Mucosa of rectum (tissue), 2 donors: ENCODE measurements at regions not wholly inside any gene's neighbourhood (a gene's known extent, or its start where the extent isn't known, plus 50 kb on each side); places are given as distances from the start of the nearest gene placed in this dataset.

ENCODE experiments used
- H3K27ac ChIP-seq, 2 donors: one replicate each; pipeline ENCODE4 v1.7.0; 2013; ENCODE audit warnings: inconsistent platforms in 2 of 2, low read depth in 2 of 2, low read length in 2 of 2
- H3K27me3 ChIP-seq, 2 donors: one replicate each; pipeline ENCODE4 v1.7.0; 2013; ENCODE audit warnings: low read length in 2 of 2; ENCODE audit not compliant: control insufficient read depth in 2 of 2, insufficient read depth in 2 of 2
- H3K36me3 ChIP-seq, 2 donors: one replicate each; pipeline ENCODE4 v1.7.0; 2013; ENCODE audit warnings: low read length in 2 of 2; ENCODE audit not compliant: control insufficient read depth in 2 of 2, insufficient read depth in 2 of 2
- H3K4me1 ChIP-seq, 2 donors: one replicate each; pipeline ENCODE4 v1.7.0; 2013; ENCODE audit warnings: low read length in 2 of 2, mild to moderate bottlenecking in 1 of 2; ENCODE audit not compliant: control insufficient read depth in 2 of 2, insufficient read depth in 2 of 2
- H3K4me3 ChIP-seq, 2 donors: one replicate each; pipeline ENCODE4 v1.7.0; 2013; ENCODE audit warnings: low read length in 2 of 2
- H3K9ac ChIP-seq, 2 donors: one replicate each; pipeline ENCODE4 v1.7.0; 2013; ENCODE audit warnings: low read length in 2 of 2, low read depth in 1 of 2, mild to moderate bottlenecking in 1 of 2
- H3K9me3 ChIP-seq, 2 donors: one replicate each; pipeline ENCODE4 v1.7.0; 2013; ENCODE audit warnings: low read length in 2 of 2; ENCODE audit not compliant: control insufficient read depth in 2 of 2
- donor health status: healthy.
- donor health status: Normal muscosa, but diverticular disease.

- H3K4me1 ChIP-seq, result no peaks in the 10 kb centered on the region
- H3K9ac ChIP-seq, result no peak overlapping the region
- H3K36me3 ChIP-seq, result peaks cover 35 to 45% of the 10 kb centered on the region in 2 donors
- no peaks in the 10 kb centered on the region for H3K27me3 ChIP-seq
- H3K9me3 ChIP-seq, result no peaks in the 10 kb centered on the region
- no peak overlapping the region for H3K27ac ChIP-seq
- no peak overlapping the region for H3K4me3 ChIP-seq
Measured at GRCh38 chr4:122243785-122244184, 91.7 kb downstream of the BLTP1 start.

DNA sequence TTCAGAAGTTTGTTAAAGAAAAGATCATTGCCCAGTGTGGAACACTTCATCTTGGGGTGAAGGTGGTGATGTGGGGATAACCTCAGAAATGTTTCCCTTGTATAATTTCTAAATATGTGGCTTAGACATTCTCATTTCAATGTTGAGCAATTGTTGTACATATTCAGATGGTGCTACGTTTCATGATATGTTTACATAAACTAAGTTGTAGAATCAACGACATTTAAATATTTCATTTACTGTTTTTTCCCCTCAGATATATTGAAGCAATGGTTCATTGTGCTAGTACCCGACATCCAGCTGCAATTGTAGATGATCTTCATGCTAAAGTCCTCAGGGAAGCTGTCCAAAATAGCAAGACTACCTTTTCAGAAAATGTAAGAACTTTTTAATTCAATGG, 92.6 kb downstream of the BLTP1 start:
- no peaks in the 10 kb centered on the region for H3K9me3 ChIP-seq
- no peak overlapping the region for H3K27ac ChIP-seq
- H3K36me3 ChIP-seq, result peaks cover 38 to 42% of the 10 kb centered on the region in 2 donors
- no peak overlapping the region for H3K4me3 ChIP-seq
- H3K4me1 ChIP-seq, result no peaks in the 10 kb centered on the region
- no peak overlapping the region for H3K9ac ChIP-seq
- H3K27me3 ChIP-seq, result no peaks in the 10 kb centered on the region

GRCh38 chr4:122246551-122246950, 94.4 kb downstream of the BLTP1 start:
- peaks cover 38 to 50% of the 10 kb centered on the region in 2 donors for H3K36me3 ChIP-seq
- no peaks in the 10 kb centered on the region for H3K27me3 ChIP-seq
- no peak overlapping the region for H3K4me3 ChIP-seq
- H3K9ac ChIP-seq, result no peak overlapping the region
- no peak overlapping the region for H3K27ac ChIP-seq
- no peaks in the 10 kb centered on the region for H3K4me1 ChIP-seq
- H3K9me3 ChIP-seq, result no peaks in the 10 kb centered on the region

- Histone ChIP-seq H3K9me3 (no peaks in the 10 kb centered on the region), H3K9ac (no peak overlapping the region), H3K36me3 (peaks cover 47 to 65% of the 10 kb centered on the region in 2 donors), H3K27me3 (no peaks in the 10 kb centered on the region), H3K4me3 (no peak overlapping the region), H3K27ac (no peak overlapping the region), H3K4me1 (no peaks in the 10 kb centered on the region)
Measured at GRCh38 chr4:122249357-122249756, 97.2 kb downstream of the BLTP1 start.

GRCh38 chr4:122252584-122252983, 100.5 kb downstream of the BLTP1 start:
- Histone ChIP-seq H3K4me3 (no peak overlapping the region), H3K27me3 (no peaks in the 10 kb centered on the region), H3K9me3 (no peaks in the 10 kb centered on the region), H3K9ac (no peak overlapping the region), H3K27ac (no peak overlapping the region), H3K36me3 (peaks cover 59 to 69% of the 10 kb centered on the region in 2 donors), H3K4me1 (no peaks in the 10 kb centered on the region)

DNA sequence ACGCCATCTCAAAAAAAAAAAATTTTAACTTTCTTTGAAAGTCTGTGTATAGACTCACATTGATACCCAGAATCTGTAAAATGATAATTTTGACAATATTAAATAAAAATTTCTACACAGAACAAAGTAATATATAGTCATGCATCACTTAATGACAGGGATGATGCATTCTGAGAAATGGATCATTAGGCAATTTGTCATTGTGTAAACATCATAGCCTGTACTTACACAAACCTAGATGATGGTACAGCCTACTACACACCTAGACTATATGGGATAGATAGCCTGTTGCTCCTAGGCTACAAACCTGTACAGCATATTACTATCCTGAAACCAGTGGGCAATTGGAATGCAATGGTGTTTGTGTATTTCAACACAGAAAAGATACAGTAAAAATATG, 107.7 kb downstream of the BLTP1 start:
- Histone ChIP-seq H3K27me3 (no peaks in the 10 kb centered on the region), H3K36me3 (peaks cover 58 to 67% of the 10 kb centered on the region in 2 donors), H3K4me1 (no peaks in the 10 kb centered on the region), H3K27ac (no peak overlapping the region), H3K9me3 (no peaks in the 10 kb centered on the region), H3K4me3 (no peak overlapping the region), H3K9ac (no peak overlapping the region)

DNA sequence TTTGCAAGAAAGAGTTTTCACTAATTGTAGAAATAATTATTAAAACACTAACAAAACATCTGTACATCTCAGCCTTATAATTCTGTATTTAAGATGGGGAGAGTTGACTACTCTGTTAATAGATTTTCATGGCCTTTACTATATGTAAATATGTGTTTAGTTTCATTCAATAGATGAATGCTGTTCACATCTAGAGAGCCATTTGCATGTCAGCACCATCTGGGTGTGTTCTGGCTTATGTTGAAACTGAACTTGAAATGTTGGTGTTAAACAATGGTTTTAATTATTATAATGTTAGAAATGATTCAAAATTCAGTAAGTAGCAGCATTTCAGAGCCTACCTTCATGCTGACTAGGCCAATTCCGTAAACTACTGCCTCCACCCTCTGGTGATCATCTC, 102.5 kb upstream of the ADAD1 start:
- Histone ChIP-seq H3K4me3 (no peak overlapping the region), H3K27ac (no peak overlapping the region), H3K9ac (no peak overlapping the region), H3K27me3 (no peaks in the 10 kb centered on the region), H3K4me1 (no peaks in the 10 kb centered on the region), H3K36me3 (peaks cover 26 to 47% of the 10 kb centered on the region in 2 donors), H3K9me3 (no peaks in the 10 kb centered on the region)

GRCh38 chr4:122278976-122279375, 99.8 kb upstream of the ADAD1 start:
- no peak overlapping the region for H3K27ac ChIP-seq
- H3K27me3 ChIP-seq, result no peaks in the 10 kb centered on the region
- no peaks in the 10 kb centered on the region for H3K4me1 ChIP-seq
- peaks cover 14 to 44% of the 10 kb centered on the region in 2 donors for H3K36me3 ChIP-seq
- no peak overlapping the region for H3K9ac ChIP-seq
- H3K9me3 ChIP-seq, result no peaks in the 10 kb centered on the region
- H3K4me3 ChIP-seq, result no peak overlapping the region

DNA sequence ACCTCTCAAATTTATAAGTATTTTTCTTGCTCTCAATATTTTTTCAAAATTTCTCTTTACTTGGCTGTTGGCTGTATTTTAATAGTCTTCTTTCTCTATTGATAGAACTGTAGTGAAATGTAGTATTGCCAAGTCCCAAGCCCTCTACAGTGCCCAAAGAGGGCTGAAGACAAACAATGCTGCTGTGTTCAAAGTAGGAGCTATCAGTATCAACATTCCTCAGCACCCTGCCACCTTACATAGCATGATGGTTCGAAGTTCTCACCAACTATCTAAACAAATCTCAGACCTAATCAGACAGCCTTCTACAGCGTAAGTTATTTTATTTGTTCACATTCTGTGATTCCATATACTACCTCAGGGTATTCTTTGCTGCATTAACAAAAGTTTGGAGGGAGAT, 99.1 kb upstream of the ADAD1 start:
- Histone ChIP-seq H3K27me3 (no peaks in the 10 kb centered on the region), H3K9ac (no peak overlapping the region), H3K4me3 (no peak overlapping the region), H3K27ac (no peak overlapping the region), H3K9me3 (no peaks in the 10 kb centered on the region), H3K36me3 (peaks cover 14 to 41% of the 10 kb centered on the region in 2 donors), H3K4me1 (no peaks in the 10 kb centered on the region)

GRCh38 chr4:122285285-122285684, 93.5 kb upstream of the ADAD1 start:
- H3K27ac ChIP-seq, result no peak overlapping the region
- no peaks in the 10 kb centered on the region for H3K9me3 ChIP-seq
- H3K27me3 ChIP-seq, result no peaks in the 10 kb centered on the region
- no peak overlapping the region for H3K9ac ChIP-seq
- H3K4me3 ChIP-seq, result no peak overlapping the region
- H3K36me3 ChIP-seq, result peaks cover 22 to 41% of the 10 kb centered on the region in 2 donors
- H3K4me1 ChIP-seq, result no peaks in the 10 kb centered on the region
